ENCODE measurements at regions not wholly inside any gene's neighbourhood (a gene's known extent, or its start where the extent isn't known, plus 50 kb on each side); places are given as distances from the start of the nearest gene placed in this dataset.

GRCh38 chr7:45984386-45985295 lies 63.6 kb upstream of the IGFBP3 start:
- H3K9me3 Mint-ChIP-seq (ENCODE audit: unreplicated experiment), result peaks cover 5% of the 10 kb centered on the region
- H3K27me3 Mint-ChIP-seq (ENCODE audit: unreplicated experiment), result no peaks in the 10 kb centered on the region
- H3K4me3 Mint-ChIP-seq (ENCODE audit: unreplicated experiment), result no peak overlapping the region
- H3K36me3 Mint-ChIP-seq (ENCODE audit: unreplicated experiment), result peaks cover 2% of the 10 kb centered on the region
- H3K27ac Mint-ChIP-seq (ENCODE audit: unreplicated experiment), result no peak overlapping the region
- TF ChIP-seq CTCF (IDR thresholded peaks at IDR 0.05), result peak; percentile 8
- DNase-seq (ENCODE audit: extremely low spot score, unreplicated experiment), result no peak
- H3K4me1 Mint-ChIP-seq (ENCODE audit: unreplicated experiment), result peaks cover 22% of the 10 kb centered on the region

- no peak for DNase-seq (ENCODE audit: extremely low spot score, unreplicated experiment)
- TF ChIP-seq CTCF (IDR thresholded peaks at IDR 0.05), result no peak
- Mint-ChIP-seq H3K9me3 (ENCODE audit: unreplicated experiment) (peaks cover 5% of the 10 kb centered on the region), H3K27me3 (ENCODE audit: unreplicated experiment) (no peaks in the 10 kb centered on the region), H3K27ac (ENCODE audit: unreplicated experiment) (peak overlapping the region; percentile 46), H3K36me3 (ENCODE audit: unreplicated experiment) (peaks cover 2% of the 10 kb centered on the region), H3K4me1 (ENCODE audit: unreplicated experiment) (peaks cover 31% of the 10 kb centered on the region), H3K4me3 (ENCODE audit: unreplicated experiment) (no peak overlapping the region)
Observed at GRCh38 chr7:45983720-45984255, 62.7 kb upstream of the IGFBP3 start.

- Mint-ChIP-seq H3K4me1 (ENCODE audit: unreplicated experiment) (peaks cover 38% of the 10 kb centered on the region), H3K27ac (ENCODE audit: unreplicated experiment) (peak overlapping the region; percentile 46), H3K27me3 (ENCODE audit: unreplicated experiment) (no peaks in the 10 kb centered on the region), H3K4me3 (ENCODE audit: unreplicated experiment) (no peak overlapping the region), H3K36me3 (ENCODE audit: unreplicated experiment) (peaks cover 2% of the 10 kb centered on the region), H3K9me3 (ENCODE audit: unreplicated experiment) (peaks cover 5% of the 10 kb centered on the region)
- no peak for DNase-seq (ENCODE audit: extremely low spot score, unreplicated experiment)
- TF ChIP-seq CTCF (IDR thresholded peaks at IDR 0.05), result no peak
Observed at GRCh38 chr7:45982907-45983719, 62.0 kb upstream of the IGFBP3 start.

- Mint-ChIP-seq H3K27me3 (ENCODE audit: unreplicated experiment) (no peaks in the 10 kb centered on the region), H3K4me1 (ENCODE audit: unreplicated experiment) (peaks cover 47% of the 10 kb centered on the region), H3K36me3 (ENCODE audit: unreplicated experiment) (peaks cover 2% of the 10 kb centered on the region), H3K9me3 (ENCODE audit: unreplicated experiment) (peaks cover 5% of the 10 kb centered on the region), H3K4me3 (ENCODE audit: unreplicated experiment) (no peak overlapping the region), H3K27ac (ENCODE audit: unreplicated experiment) (no peak overlapping the region)
- no peak for TF ChIP-seq CTCF (IDR thresholded peaks at IDR 0.05)
- DNase-seq (ENCODE audit: extremely low spot score, unreplicated experiment), result no peak
Observed at GRCh38 chr7:45982132-45982531, 61.1 kb upstream of the IGFBP3 start.

GRCh38 chr7:45980973-45981372 lies 59.9 kb upstream of the IGFBP3 start:
- H3K4me1 Mint-ChIP-seq (ENCODE audit: unreplicated experiment), result peaks cover 53% of the 10 kb centered on the region
- no peak for DNase-seq (ENCODE audit: extremely low spot score, unreplicated experiment)
- no peak for TF ChIP-seq CTCF (IDR thresholded peaks at IDR 0.05)
- no peak overlapping the region for H3K4me3 Mint-ChIP-seq (ENCODE audit: unreplicated experiment)
- peaks cover 2% of the 10 kb centered on the region for H3K36me3 Mint-ChIP-seq (ENCODE audit: unreplicated experiment)
- peaks cover 5% of the 10 kb centered on the region for H3K9me3 Mint-ChIP-seq (ENCODE audit: unreplicated experiment)
- no peaks in the 10 kb centered on the region for H3K27me3 Mint-ChIP-seq (ENCODE audit: unreplicated experiment)
- H3K27ac Mint-ChIP-seq (ENCODE audit: unreplicated experiment), result no peak overlapping the region
